MCF 10A (cell line): ENCODE measurements at regions not wholly inside any gene's neighbourhood (a gene's known extent, or its start where the extent isn't known, plus 50 kb on each side); places are given as distances from the start of the nearest gene placed in this dataset.

Source experiments
- BruUV-seq: library from RNA; stranded (reverse); fragments of 400-500 nt; replicated peaks from 2 replicates; lab custom pipeline; 2021; lab: Mats Ljungman, UMichigan
- CTCF ChIA-PET: fragments of 300-600 bp; sonication (Branson Sonifier 250); formaldehyde crosslinking; extraction: SDS; loops from one replicate; lab custom pipeline; 2021; ENCODE audit warnings: antibody characterized with exemption, inconsistent platforms; lab: Yijun Ruan, JAX
- POLR2A ChIA-PET: fragments of 300-600, 350-650 bp; sonication (Branson Sonifier 250); formaldehyde crosslinking; extraction: SDS; loops from one replicate; lab custom pipeline; 2020; ENCODE audit warnings: antibody characterized with exemption, inconsistent platforms; lab: Yijun Ruan, JAX
- DNase-seq: peaks from one replicate; pipeline ENCODE4 v3.0.0-alpha.2; 2018; ENCODE audit not compliant: unreplicated experiment
- H3K27ac Mint-ChIP-seq: one replicate; pipeline ENCODE4 v1.8.0; 2022; ENCODE audit warnings: mild to moderate bottlenecking, low read depth, mixed read lengths; ENCODE audit not compliant: unreplicated experiment
- H3K27me3 Mint-ChIP-seq: one replicate; pipeline ENCODE4 v1.8.0; 2022; ENCODE audit warnings: mixed read lengths; ENCODE audit not compliant: insufficient read depth, unreplicated experiment
- H3K36me3 Mint-ChIP-seq: one replicate; pipeline ENCODE4 v1.8.0; 2022; ENCODE audit warnings: mild to moderate bottlenecking, moderate library complexity, mixed read lengths; ENCODE audit not compliant: insufficient read depth, unreplicated experiment
- H3K4me1 Mint-ChIP-seq: one replicate; pipeline ENCODE4 v1.8.0; 2022; ENCODE audit warnings: mixed read lengths; ENCODE audit not compliant: insufficient read depth, unreplicated experiment
- H3K4me3 Mint-ChIP-seq: one replicate; pipeline ENCODE4 v1.8.0; 2022; ENCODE audit warnings: mild to moderate bottlenecking, moderate library complexity, mixed read lengths; ENCODE audit not compliant: unreplicated experiment
- H3K9me3 Mint-ChIP-seq: one replicate; pipeline ENCODE4 v1.8.0; 2022; ENCODE audit warnings: mixed read lengths; ENCODE audit not compliant: unreplicated experiment
- intact Hi-C: fragments of 100-400 bp; cut with micrococcal nuclease; formaldehyde crosslinking; loops from 2 replicates; pipeline ENCODE4 v1.14.1; 2022
- TF ChIP-seq, protein P1 (sequence below): fragments of 200-600 bp; IDR thresholded peaks from one replicate; pipeline ENCODE4 v1.8.0; 2022; ENCODE audit warnings: antibody characterized with exemption, mild to moderate bottlenecking; ENCODE audit not compliant: unreplicated experiment

DNA sequence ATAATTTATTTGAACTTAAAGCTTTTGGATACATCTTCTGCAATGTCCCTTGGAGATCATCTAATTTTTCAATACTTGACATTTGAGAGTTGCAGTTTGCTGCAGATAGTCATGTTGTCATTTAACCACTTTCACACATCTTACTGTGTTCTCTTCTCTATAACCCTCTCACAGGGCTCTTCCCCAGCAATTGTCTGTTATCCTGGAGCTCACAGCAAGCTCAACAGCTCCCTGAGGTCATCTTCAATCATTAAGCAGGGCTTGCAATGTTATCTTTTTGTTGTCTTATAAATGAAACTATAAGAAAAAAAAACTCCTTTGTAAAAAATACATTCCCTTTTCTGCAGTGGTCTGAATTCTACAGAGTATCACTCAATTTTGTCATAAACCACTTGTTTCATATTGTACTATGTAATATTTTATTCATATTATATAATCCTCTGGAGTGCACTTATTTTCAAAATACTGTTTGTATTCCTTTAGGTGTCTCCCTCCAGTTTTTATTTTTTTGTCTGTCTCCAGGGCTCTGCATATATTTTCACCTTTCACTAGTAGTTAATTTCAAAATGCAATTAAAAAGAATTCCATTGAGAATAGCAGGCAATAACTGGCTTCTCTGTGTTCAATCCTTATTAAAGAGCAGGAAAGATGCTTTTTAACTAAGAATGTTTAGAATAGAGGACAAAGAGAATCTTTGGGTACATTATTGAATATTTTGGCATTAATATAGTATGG lies 106.3 kb upstream of the ARSJ start:
- Mint-ChIP-seq H3K4me1 (no peaks in the 10 kb centered on the region), H3K27me3 (no peaks in the 10 kb centered on the region), H3K36me3 (no peaks in the 10 kb centered on the region), H3K4me3 (no peak overlapping the region), H3K27ac (no peak overlapping the region), H3K9me3 (peaks cover 9% of the 10 kb centered on the region)
- POLR2A ChIA-PET: interaction anchor here (0.6 kb wide), 1 partner anchor 26 kb away, joined by 3 read pairs; no protein-coding TSS in a partner anchor
- BruUV-seq: no TSS peak
- DNase-seq: no peak
- CTCF ChIA-PET: interaction anchor here (0.7 to 1.5 kb wide), 2 partner anchors 15 to 19 kb away, joined by 3 to 4 read pairs; no protein-coding TSS in a partner anchor
- TF ChIP-seq, protein P1, sequence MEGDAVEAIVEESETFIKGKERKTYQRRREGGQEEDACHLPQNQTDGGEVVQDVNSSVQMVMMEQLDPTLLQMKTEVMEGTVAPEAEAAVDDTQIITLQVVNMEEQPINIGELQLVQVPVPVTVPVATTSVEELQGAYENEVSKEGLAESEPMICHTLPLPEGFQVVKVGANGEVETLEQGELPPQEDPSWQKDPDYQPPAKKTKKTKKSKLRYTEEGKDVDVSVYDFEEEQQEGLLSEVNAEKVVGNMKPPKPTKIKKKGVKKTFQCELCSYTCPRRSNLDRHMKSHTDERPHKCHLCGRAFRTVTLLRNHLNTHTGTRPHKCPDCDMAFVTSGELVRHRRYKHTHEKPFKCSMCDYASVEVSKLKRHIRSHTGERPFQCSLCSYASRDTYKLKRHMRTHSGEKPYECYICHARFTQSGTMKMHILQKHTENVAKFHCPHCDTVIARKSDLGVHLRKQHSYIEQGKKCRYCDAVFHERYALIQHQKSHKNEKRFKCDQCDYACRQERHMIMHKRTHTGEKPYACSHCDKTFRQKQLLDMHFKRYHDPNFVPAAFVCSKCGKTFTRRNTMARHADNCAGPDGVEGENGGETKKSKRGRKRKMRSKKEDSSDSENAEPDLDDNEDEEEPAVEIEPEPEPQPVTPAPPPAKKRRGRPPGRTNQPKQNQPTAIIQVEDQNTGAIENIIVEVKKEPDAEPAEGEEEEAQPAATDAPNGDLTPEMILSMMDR: no peak
- intact Hi-C loops: no loop called here

DNA sequence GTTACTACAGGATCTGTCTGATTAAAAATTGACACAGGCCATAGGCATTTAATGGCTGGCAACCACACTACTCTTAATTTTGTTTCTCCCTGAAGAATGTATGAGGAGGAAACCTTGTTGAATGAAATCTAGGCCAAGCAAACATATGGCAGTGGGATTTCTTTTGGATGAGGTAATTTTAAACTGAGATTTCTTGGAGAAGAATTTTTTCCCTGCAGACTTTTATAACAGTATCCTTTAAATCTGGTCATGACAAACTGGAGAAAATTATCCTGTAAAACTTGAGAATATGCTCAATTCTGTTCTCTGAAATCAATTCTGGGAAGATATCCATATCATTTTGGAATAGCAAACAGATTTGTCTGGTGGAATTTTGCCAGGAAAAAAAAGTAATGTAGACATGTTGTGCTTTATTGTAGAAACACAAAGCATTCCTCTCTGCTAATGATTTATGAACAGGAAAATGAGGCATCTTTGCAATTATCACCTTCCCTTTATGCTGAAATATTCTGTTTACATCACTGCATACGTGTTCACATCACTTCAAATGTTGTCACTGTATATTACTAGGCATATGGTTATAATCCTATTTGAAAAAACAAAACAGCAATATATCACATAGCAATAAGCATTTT lies 108.3 kb upstream of the ARSJ start:
- BruUV-seq: no TSS peak
- ChIA-PET POLR2A (interaction anchor here (0.7 kb wide), 1 partner anchor 125 kb away, joined by 3 read pairs; no protein-coding TSS in a partner anchor), CTCF (no interaction called here)
- intact Hi-C loops: no loop called here
- TF ChIP-seq, protein P1: no peak
- Mint-ChIP-seq H3K27me3 (no peaks in the 10 kb centered on the region), H3K4me3 (no peak overlapping the region), H3K4me1 (no peaks in the 10 kb centered on the region), H3K9me3 (peaks cover 9% of the 10 kb centered on the region), H3K27ac (no peak overlapping the region), H3K36me3 (no peaks in the 10 kb centered on the region)
- no peak for DNase-seq

DNA sequence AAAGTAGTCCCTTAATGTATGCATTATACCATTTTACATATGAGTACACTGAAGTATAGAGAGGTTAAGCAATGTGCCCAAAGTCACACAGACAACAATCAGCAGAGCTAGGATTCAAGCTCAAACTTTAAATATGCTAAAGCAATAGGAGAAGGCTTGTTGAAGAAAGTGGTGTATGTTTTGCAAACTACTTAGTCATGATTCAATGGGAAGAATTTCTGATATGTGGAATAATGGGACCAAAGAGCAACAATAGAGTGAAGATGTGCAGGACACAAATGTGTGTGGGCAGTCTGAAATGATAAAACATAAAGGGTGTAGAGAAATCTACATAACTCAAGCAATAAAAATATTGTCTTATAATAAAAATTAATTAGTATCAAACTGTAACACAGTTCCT lies 109.0 kb upstream of the ARSJ start:
- H3K27me3 Mint-ChIP-seq: no peaks in the 10 kb centered on the region
- ChIA-PET POLR2A (interaction anchor here (0.6 kb wide), 1 partner anchor 141 kb away, joined by 3 read pairs; no protein-coding TSS in a partner anchor), CTCF (no interaction called here)
- peaks cover 9% of the 10 kb centered on the region for H3K9me3 Mint-ChIP-seq
- no peaks in the 10 kb centered on the region for H3K36me3 Mint-ChIP-seq
- no peaks in the 10 kb centered on the region for H3K4me1 Mint-ChIP-seq
- intact Hi-C loops: no loop called here
- no TSS peak for BruUV-seq
- DNase-seq: no peak
- TF ChIP-seq, protein P1: no peak
- H3K27ac Mint-ChIP-seq: no peak overlapping the region
- no peak overlapping the region for H3K4me3 Mint-ChIP-seq

DNA sequence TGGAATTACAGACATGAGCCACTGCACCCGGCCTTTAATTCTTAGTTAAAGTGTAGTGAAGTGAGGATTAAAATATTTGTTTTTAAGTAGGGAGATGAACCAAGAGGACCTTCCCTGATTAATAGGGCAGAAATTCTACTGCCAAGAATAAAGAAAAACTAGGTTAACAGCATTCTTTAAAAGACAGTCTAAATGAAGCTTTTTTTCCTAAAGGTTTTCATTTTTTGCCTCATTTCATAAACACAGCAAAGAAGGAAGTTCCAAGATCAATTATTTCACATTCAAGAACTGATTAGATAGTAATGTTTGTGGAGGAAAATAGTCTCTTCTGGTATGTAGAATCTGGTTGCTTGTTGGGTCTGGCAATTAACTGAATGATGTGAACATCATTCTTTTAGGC lies 112.1 kb upstream of the ARSJ start:
- no peak overlapping the region for H3K27ac Mint-ChIP-seq

More for the DNA sequence above, 112.1 kb upstream of the ARSJ start:
- peaks cover 9% of the 10 kb centered on the region for H3K9me3 Mint-ChIP-seq
- POLR2A ChIA-PET: no interaction called here
- no peak overlapping the region for H3K4me3 Mint-ChIP-seq
- no TSS peak for BruUV-seq
- no peak for DNase-seq
- H3K4me1 Mint-ChIP-seq: no peaks in the 10 kb centered on the region
- no peaks in the 10 kb centered on the region for H3K36me3 Mint-ChIP-seq
- CTCF ChIA-PET: no interaction called here
- intact Hi-C loops: no loop called here
- TF ChIP-seq, protein P1: no peak
- H3K27me3 Mint-ChIP-seq: no peaks in the 10 kb centered on the region
